Kidney epithelial cell (primary cell): ENCODE measurements at regions not wholly inside any gene's neighbourhood (a gene's known extent, or its start where the extent isn't known, plus 50 kb on each side); places are given as distances from the start of the nearest gene placed in this dataset.

Source experiments
- DNase-seq: peaks from one replicate; pipeline ENCODE4 v3.0.0-alpha.2; 2010; ENCODE audit warnings: low read depth
- H3K27me3 ChIP-seq: 2 replicates; pipeline ENCODE4 v1.6.0; 2011; ENCODE audit warnings: low read length; ENCODE audit not compliant: control insufficient read depth, insufficient read depth
- H3K36me3 ChIP-seq: 2 replicates; pipeline ENCODE4 v1.5.1; 2011; ENCODE audit warnings: low read length; ENCODE audit not compliant: control insufficient read depth, insufficient read depth
- H3K4me3 ChIP-seq: 2 replicates; pipeline ENCODE4 v1.5.1; 2011; ENCODE audit warnings: low read depth, mild to moderate bottlenecking, control low read depth, low read length
- TF ChIP-seq, protein P1 (sequence below): IDR thresholded peaks from 2 replicates; pipeline ENCODE4 v1.5.1; 2011; ENCODE audit warnings: mild to moderate bottlenecking, moderate library complexity, low read length, control low read depth, inconsistent platforms; ENCODE audit not compliant: insufficient read depth, poor library complexity, severe bottlenecking

GRCh38 chr3:148081926-148082325 lies 615.8 kb upstream of the AGTR1 start:
- no peak for DNase-seq
- TF ChIP-seq, protein P1, sequence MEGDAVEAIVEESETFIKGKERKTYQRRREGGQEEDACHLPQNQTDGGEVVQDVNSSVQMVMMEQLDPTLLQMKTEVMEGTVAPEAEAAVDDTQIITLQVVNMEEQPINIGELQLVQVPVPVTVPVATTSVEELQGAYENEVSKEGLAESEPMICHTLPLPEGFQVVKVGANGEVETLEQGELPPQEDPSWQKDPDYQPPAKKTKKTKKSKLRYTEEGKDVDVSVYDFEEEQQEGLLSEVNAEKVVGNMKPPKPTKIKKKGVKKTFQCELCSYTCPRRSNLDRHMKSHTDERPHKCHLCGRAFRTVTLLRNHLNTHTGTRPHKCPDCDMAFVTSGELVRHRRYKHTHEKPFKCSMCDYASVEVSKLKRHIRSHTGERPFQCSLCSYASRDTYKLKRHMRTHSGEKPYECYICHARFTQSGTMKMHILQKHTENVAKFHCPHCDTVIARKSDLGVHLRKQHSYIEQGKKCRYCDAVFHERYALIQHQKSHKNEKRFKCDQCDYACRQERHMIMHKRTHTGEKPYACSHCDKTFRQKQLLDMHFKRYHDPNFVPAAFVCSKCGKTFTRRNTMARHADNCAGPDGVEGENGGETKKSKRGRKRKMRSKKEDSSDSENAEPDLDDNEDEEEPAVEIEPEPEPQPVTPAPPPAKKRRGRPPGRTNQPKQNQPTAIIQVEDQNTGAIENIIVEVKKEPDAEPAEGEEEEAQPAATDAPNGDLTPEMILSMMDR: no peak
- peaks cover 3% of the 10 kb centered on the region for H3K27me3 ChIP-seq
- H3K36me3 ChIP-seq: no peaks in the 10 kb centered on the region
- no peak overlapping the region for H3K4me3 ChIP-seq

GRCh38 chr3:148082506-148083280 lies 615.0 kb upstream of the AGTR1 start:
- Histone ChIP-seq H3K36me3 (no peaks in the 10 kb centered on the region), H3K27me3 (peaks cover 3% of the 10 kb centered on the region), H3K4me3 (no peak overlapping the region)
- DNase-seq: no peak
- TF ChIP-seq, protein P1: no peak

GRCh38 chr3:148083526-148084182 lies 614.0 kb upstream of the AGTR1 start:
- H3K4me3 ChIP-seq: no peak overlapping the region
- DNase-seq: no peak
- TF ChIP-seq, protein P1: no peak
- H3K27me3 ChIP-seq: peaks cover 3% of the 10 kb centered on the region
- no peaks in the 10 kb centered on the region for H3K36me3 ChIP-seq

DNA sequence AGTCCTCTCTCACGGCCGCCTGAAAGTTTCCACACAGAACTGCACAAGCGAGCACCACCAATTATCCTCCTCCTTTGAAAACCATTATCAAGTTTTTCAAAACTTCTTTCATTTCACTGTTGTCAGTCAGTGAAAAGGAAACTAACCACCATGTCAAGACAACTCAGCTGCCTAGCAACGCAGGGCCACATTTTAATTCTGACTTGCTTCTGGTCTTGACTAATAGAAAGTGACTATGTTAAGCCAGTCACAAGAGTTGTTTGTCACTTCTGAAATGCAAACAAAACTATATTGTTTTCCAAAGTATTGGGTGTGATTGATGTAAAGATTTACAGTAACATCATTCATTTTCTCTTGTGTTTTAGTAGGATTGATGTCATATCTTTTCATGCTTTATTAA lies 612.8 kb upstream of the AGTR1 start:
- H3K27me3 ChIP-seq: no peaks in the 10 kb centered on the region
- H3K4me3 ChIP-seq: no peak overlapping the region
- H3K36me3 ChIP-seq: no peaks in the 10 kb centered on the region
- TF ChIP-seq, protein P1: no peak
- DNase-seq: no peak

DNA sequence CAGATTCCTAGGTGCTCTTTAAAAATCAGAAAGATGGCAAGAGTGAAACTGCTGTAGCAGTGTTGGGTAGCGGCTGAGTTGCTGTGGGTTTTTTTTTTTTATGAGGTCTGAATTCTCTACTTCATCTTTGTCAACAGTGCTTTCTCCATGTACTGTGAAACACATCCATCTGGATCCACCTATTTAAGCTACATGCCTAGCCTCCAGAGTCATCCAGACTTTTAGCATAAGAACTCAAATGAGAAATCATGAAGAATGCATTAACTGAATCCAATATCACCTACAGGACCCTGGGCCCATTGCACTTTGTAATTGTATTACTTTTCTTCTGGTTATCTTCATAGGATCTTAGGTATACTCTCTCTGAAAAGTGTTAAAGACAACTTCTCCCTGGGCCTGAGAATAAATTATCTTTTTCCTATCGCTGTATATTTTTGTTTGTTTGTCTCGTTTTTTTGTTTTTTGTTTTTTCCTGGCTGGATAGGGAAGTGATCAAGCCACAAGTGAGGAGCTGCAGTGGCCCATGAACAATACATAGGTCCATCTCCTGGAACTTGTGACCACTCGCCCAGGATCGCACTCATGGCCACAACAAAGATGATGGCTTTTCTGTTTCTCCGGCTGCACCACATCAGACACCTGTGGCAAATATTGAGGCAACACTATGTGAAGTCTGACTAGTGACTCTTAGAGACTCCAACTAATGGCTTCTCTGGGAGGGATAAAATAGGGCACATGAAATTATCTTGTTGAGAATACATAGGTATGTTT lies 609.9 kb upstream of the AGTR1 start:
- DNase-seq: no peak
- Histone ChIP-seq H3K4me3 (no peak overlapping the region), H3K36me3 (no peaks in the 10 kb centered on the region), H3K27me3 (no peaks in the 10 kb centered on the region)
- TF ChIP-seq, protein P1: no peak
